GM21526 (cell line): ENCODE measurements at regions not wholly inside any gene's neighbourhood (a gene's known extent, or its start where the extent isn't known, plus 50 kb on each side); places are given as distances from the start of the nearest gene placed in this dataset.

Experiments
- ATAC-seq: cut with Tn5 transposase; IDR thresholded peaks from one replicate; pipeline ENCODE4 v1.9.1; 2021; ENCODE audit warnings: moderate library complexity; ENCODE audit not compliant: unreplicated experiment, low FRiP score

DNA sequence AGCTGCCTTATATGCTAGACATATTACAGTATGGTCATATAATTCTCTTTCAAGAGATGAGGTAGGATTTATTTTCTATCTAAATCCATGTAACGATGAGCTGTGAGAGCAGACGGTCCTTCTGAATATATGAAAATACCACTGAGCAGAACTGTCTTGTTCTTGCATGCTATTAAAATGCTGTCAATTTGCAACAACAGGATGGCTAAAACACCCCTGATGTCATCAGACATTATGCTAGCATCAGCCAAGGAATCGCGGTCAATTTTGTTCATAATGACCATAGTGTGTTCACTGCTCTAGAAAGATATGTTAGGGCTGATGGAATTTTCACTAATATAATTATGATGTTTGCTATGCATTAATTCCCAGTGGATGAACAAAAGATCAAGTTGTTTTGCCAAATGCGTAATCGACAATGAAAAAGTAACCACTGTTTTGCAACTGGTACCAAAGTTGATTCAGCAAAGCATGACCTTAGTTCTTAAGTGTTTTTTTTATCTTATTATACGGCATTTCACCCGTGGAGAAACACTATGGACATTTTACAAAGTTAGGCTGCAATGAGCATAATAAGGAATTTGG, 765.4 kb upstream of the NR2F2 start:
- no peak for ATAC-seq

DNA sequence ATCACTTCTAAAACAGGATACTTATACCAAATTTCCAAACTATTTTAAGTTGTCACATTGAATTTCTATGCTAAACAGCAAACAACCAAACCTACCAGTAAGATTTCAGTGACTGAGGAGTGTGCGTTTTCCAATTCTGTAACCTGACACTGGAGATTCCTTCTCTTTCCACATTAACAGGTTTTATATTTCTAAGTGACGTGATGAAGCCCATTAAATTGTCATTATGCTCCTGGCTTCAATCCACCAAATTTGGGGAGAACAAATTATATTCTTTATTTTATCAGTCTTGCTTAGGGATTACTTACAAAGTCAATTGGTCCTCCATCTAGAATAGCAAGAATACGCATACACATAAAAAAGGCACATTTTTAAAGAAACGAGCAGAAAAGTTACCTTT, 764.8 kb upstream of the NR2F2 start:
- ATAC-seq = no peak

DNA sequence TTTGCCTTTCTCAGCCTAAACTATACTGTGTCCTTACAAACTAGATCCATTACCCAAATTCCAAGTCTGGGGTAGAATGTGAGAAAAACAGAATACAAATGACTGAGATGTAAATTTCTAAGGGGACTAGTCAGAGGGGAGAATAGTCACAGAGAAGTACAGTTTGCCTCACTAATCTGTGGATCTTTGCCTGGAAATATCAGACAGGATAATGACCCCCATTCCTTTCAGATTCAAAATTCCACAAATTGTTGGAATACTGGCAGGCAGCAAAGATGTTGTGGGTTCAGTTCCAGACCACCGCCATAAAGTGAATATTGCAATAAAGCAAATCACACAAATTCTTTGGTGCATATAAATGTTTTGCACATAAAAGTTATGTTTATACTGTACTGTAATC, 762.8 kb upstream of the NR2F2 start:
- no peak for ATAC-seq

DNA sequence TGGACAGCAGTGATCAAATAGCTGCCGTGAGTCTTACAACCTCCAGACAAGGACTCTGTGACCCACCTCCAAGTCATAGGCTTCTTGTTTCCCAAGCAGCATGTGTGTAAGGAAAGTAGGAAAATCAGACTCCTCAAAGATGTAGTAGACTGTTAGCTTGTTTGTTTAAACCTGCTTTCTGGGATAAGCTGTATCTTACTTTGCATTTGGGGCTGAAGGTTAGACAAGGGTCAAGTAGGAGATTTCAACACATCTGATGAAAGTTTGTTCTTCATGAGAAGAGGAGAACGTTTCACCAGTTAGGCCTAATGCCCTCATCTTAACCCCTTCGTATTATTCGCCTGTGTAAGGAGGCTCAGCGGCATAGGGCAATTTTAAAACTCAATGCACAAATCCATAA, 756.4 kb upstream of the NR2F2 start:
- no peak for ATAC-seq

DNA sequence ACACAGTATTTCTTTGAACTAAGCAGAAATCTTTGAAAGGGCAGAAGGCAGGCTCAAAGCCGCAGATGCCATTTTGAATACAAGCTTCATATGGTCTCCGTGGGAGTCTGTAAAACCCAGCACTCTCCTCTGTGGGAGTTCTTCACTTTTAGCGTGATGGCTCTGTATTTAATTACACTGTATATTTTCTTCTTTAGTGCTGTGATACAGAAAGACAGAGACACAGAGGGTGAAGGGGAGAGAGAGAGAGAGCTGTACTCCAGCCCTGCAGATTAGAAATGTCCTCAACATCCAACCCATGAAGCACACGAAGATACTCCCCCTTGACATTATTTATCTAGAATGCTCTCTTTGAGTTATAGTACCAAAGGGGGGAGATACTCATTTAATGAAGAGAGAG, 752.6 kb upstream of the NR2F2 start:
- no peak for ATAC-seq

DNA sequence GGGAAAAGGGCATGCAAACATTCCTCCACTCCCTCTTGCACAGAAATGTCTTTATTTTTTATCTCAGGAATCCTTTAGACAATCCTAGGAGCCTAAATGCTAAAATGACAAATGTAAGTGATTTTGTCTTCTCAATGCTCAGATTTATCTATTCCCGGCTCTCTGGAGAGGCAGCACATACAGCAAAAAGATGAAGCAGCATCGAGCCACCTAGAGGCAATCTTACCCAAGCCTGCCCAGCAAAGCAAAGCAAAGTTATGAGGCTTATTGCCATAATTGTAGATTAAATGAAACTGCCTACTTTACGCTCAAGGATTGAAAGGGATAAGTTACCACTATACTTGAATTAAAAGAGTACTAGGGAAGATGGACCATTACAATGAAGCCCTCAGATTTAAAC, 750.4 kb upstream of the NR2F2 start:
- ATAC-seq = no peak

DNA sequence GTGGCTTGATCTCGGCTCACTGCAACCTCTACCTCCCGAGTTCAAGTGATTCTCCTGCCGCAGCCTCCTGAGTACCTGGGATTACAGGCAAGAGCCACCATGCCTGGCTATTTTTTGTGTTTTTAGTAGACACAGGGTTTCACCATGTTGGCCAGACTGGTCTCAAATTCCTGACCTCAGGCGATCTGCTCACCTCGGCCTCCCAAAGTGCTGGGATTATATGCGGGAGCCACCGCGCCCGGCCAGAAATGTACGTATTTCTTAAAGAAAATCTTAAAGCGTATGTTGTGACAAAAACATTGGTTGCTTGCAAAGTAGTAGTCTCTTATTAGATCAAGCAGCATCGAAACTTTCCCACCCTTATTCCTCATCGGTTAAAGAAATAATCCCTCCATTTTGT, 748.9 kb upstream of the NR2F2 start:
- no peak for ATAC-seq

DNA sequence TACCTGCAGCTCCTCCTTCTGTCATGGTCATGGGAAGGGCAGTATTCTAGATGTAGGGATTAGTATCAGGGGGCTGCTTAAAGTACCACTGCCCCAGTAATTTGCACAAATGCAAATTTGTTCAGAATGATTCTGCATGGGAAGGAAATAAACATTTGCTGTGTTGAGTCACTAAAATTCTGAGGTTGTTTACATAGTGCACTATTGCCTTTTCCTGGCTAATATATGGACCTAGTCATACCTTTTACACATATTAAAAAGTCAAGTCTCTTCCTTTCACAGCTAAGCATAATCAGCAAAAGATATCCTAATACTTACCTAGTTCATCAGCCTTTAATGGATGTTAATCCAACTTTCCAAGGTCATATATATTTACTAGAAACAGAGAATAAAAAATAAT, 746.4 kb upstream of the NR2F2 start:
- ATAC-seq = no peak

DNA sequence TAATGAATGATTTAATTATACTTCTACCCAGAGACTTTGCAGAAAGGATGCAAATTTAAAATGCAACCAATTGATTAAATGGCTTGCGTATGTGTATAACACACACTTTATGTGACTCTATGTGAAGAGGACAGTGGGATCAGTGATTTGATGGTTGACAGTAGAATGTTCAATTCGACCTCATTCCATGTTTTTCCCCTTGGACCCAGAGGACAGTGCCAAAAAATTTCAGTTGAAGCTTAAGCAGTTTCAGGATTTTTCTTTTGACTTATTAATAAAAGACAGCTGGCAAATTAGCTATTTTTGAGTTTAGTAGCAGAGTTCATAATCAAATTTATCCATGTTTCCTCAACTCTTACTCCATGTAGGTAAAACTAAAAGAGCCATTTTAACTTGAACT, 742.4 kb upstream of the NR2F2 start:
- ATAC-seq = no peak

DNA sequence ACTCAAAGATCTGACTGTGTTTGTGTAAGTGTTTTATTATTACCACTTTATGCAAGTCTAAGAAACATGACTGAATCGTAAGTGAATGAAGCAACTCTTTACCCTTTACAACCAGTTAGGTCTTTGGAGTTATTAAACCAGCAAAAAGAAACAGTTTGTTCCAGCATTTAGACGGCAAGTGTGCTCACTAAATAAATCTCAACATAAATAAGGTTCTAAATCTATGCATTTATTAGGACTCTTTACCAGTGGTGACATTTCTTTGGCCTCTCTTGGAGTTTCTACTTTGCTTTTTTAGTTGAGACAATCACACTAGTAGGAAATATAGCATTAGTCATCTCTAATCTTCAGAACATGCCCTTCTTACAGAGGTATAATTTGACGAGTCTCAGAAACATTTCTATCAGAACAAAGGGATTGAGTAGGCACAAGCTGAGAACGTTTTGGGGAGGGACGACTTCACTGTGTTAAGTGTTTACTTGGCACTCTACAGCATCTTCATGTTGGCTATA, 739.9 kb upstream of the NR2F2 start:
- no peak for ATAC-seq

DNA sequence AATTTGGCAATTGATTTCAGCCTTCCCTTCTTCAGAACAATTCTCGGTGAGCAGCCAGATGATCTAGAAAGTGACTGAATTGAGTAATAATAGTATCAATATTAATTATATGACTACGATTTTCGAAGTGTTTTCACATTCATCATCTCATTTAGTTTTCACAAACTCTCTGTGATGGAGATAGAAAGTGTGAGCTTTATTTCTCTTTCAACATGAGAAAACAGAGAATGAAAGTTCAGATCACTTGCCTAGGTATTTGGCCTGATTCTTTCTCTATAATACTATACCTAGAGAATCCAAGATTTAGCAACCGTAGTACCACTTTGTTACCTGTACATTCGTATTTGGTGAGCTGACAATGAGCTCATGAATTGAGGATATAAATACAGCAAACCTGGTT, 739.2 kb upstream of the NR2F2 start:
- no peak for ATAC-seq

DNA sequence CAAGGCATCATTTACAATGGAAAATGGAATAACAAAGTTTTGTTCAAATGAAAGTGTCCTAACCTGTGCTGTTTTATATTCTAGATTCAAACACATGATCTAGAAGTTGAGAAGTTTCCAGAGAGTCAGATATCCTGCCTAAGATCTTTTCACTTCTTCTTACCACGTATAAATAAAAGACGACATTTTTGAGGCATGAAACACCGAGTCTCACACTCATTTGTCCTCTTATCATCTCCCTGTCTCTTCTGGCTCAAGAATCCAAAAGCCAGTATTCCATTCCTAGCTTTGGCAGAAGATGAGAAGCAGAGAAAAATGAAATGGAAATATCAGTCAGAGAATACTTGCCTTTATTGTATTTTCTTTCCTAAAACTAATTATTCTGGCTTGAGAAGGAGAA, 738.6 kb upstream of the NR2F2 start:
- no peak for ATAC-seq

DNA sequence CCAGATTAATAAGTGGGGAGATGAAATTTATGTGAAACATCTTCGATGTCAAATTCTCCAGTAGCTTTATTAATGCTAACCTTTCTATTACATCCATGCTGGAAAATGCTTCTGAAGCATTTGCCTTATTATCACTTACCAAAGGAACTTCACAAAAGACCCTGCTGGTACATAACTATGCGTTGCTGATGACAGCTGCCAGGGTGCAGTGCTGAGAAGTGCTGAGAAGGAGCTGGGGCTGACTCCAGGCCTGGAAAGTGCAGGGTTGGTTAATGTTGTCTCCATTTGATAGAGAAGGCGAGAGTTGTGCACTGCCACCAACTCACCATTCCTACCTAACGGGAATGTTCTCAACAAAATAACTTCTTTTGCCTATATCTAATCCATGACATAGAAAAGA, 736.0 kb upstream of the NR2F2 start:
- ATAC-seq = no peak

DNA sequence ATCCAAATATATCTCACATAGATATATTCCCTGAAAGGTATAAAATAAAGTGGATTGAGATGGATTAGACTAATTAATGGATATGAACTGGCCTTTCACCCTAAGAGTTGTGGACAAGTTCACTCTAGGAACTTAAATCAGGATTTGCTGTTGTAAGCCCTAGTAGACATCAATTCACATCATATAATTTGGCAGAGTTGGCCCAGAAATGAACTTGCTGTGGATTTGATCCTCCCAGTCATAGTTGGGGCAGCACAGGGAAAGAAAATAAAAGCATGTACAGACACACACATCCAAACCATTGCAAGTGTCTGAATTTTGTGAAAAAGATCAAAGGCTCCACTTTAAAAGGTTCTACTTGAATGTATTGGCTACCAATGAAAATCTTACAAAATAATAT, 734.7 kb upstream of the NR2F2 start:
- no peak for ATAC-seq

DNA sequence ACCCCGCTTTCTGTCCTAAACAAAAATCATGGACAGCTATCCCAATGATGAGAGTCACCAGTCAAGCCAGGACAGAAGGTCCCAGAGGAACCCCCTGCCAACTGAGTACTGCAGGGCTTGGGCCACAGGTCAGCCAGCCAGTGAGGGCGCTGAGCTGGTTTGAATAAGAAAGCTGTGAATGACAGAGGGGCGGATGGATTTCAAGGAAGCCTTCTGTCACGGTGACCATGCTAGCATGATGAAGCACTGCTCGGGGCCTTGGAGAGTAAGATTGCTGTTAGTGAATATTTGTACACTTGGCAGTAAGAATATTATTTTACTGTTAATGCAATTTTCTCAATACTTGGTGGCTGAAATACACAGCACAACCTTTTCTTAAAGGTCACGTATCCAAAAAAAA, 734.0 kb upstream of the NR2F2 start:
- no peak for ATAC-seq

DNA sequence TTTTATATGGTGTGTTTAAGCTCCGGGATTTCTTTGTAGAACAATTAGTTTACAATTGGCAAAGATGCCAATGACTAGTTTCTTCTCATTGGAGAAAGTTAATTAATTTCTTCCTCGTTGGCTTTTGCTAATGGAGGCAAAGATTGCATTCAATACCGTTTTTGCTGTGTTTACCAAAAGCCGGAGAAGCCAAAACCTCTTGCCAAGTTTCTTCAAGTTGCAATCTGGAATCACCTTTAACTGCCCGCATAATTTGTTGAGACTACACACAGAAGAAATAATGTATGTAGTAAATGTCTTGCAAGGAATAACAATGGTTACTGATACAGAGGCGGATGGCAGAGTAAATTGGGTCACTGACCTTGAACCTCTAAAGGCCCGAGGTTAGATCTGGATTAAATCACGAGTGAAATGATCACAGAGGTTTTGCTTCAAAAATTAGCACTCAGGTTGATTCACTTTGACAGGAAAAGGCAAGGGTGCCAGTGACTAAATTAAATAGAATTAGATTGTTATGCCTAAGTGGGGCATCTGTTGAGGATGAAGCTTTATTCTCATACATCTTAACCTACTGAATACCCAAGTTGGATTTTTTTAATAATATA, 732.1 kb upstream of the NR2F2 start:
- ATAC-seq = no peak

DNA sequence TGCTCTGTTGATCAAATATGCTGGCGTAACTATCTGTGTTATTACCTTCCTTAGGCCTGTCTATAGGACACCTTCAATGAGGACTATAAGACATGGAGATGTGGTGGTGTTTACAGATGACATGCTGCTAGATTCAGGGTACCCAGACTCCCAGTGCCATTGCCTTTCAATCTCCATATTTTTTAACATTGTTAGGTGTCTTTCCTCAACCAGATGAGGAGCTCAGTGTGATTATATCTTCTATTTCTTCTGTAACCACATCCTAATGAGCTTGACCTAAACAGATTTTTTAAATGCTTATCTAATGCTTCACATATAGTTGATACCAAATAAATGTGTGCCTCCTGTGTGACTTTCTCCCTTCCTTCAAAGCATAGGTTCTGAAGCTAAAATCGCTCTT, 730.1 kb upstream of the NR2F2 start:
- no peak for ATAC-seq

DNA sequence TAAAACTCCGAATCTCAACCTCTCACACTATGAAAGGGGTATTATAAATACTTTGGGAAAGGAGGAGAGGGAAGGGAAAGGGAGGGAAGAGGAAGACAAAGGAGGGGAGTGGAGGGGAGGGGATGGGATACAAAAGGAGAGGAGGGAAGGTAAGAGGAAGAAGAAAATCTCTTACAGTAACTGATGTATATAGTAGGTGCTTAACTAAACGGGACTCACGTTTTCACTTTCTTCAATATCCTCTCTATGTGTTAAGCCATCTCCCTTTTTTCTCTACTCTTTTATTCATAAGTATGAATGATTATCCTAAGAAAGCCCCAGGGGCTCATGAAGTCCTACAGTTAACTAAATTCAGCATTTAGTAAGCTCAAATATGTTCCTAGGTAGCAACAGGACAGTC, 729.6 kb upstream of the NR2F2 start:
- no peak for ATAC-seq

DNA sequence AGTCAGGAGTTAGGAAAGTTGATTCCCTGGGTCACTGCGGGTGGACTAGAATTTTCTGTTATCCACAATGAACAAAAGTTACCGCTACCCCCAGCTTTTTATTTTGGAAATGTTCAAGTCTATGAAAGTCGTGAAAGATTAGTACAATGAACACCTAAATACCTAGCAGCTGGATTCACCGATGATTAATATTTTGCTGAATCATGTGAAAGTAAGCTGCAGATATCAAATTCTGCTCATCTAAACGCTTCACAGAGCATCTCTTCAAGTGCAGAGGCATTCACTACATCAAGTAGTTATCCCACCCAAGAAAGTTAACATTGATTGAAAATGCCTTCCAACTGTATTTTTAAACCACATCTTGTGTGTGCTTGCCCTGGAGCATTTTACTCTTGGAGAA, 729.0 kb upstream of the NR2F2 start:
- no peak for ATAC-seq

DNA sequence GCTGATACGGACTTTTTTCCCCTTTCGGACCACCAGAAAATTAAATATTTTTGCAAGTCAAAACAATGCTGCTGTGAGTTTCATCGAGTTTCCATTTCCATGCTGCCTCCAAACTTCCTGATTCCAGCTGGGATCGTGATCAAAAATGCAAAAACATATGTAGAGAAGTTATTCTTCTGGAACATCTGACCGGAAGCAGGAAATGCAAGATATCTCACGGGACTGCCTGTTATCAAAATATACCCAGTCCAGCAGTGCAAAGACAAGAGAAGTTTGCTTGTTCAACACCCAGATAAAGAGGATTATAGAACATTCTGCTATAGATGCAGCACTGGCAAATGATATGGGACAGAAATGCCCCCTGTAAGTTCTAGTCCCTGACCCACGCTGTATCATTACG, 726.7 kb upstream of the NR2F2 start:
- no peak for ATAC-seq

DNA sequence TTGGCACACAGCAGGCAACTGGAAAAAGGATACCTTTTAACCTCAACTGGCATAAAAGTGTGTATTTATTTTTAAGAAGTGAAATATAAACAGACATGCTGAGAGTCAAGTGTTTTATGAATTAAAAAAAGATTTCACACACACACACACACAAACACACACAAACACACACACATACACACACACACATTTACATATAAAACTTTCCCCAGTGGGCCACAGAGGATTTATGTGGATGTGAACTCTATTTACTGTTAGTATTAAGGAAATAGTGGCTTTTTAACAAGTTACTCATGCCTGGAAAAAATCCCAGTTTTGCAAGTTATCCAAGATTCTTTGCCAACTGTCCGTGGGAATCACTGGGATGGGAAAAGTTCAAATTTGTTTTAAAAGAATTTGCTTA, 725.9 kb upstream of the NR2F2 start:
- no peak for ATAC-seq

DNA sequence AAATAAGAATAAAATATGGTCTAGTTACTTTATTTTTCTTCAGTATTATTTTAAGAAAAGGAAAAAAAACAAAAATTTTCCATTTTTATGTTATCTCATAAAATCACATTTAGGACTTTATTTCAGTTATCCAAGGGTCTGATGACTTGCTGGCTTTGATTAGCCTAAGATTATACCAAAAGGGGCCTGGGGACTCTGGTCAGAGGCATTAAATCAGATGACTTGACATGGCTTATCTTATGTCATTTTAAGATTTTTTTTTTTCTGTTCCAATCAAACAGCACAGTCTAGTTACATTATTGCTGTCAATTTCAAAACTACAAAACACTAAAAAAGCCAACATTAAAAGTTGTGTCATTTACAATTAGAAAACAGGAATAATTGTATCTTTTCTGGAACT, 725.4 kb upstream of the NR2F2 start:
- no peak for ATAC-seq

DNA sequence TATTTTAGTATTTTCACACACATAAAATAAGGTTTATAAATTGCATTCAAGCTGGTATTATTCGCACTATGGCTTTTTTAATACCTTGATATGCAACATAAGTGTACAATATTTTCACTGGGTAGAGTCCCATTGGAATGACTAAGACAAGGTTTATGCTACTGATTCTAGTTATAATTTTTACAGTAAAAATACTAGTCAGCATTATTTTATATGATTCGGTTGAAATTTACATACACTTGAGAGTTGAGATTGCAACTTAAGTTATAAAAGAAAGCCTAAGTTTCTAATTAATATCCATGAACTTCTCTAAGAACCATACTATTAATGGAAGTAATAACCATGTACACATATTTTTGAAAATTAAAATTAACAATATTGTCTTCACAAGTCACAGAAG, 723.9 kb upstream of the NR2F2 start:
- no peak for ATAC-seq
